GM18508 (cell line): ENCODE measurements at regions not wholly inside any gene's neighbourhood (a gene's known extent, or its start where the extent isn't known, plus 50 kb on each side); places are given as distances from the start of the nearest gene placed in this dataset.
"Not testable (repeated sequence)": the region's sequence is repeated elsewhere in the genome, so short reads cannot be mapped to it uniquely, and the experiment has no call there.

ENCODE experiments used
- ATAC-seq: cut with Tn5 transposase; IDR thresholded peaks from one replicate; pipeline ENCODE4 v1.9.1; 2021; ENCODE audit warnings: moderate number of reproducible peaks; ENCODE audit not compliant: insufficient read depth, unreplicated experiment

DNA sequence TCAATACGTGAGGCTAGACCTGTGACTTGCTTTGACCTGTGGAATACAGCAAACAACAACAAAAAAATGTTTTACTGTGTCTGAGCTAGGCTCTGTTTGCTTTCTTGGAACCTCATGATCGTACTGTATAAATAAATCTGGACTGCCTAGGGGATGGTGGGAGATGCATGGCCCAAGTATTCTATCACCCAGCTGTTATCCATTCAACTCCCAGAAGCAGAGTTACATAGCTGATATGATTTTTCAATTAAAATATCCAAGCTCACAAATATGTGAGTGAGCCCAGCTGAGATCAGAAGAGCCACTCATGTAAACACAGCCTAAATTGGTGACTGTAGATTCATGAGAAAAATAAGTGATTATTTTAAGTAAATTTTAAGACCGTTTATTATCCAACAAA is 154.1 kb upstream of the THUMPD2 start:
- ATAC-seq, result no peak

DNA sequence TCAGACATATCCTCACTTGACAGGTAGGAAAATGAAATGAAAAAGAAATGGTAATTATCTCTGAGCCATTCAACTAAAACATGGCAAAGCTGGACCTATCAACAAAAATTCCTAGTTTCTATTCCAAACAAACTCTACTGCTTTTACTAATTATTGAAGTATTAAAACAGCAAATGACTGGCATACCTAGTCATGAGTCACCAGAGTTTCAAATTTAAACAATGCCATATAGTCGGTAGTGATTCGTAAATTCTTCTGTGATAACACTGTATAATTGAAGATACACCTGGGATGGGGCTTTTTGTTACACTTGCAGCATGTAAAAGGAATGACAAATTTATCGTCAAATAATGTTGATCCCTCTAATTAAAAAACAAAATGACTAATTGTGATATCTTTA is 153.1 kb upstream of the THUMPD2 start:
- ATAC-seq, result no peak

DNA sequence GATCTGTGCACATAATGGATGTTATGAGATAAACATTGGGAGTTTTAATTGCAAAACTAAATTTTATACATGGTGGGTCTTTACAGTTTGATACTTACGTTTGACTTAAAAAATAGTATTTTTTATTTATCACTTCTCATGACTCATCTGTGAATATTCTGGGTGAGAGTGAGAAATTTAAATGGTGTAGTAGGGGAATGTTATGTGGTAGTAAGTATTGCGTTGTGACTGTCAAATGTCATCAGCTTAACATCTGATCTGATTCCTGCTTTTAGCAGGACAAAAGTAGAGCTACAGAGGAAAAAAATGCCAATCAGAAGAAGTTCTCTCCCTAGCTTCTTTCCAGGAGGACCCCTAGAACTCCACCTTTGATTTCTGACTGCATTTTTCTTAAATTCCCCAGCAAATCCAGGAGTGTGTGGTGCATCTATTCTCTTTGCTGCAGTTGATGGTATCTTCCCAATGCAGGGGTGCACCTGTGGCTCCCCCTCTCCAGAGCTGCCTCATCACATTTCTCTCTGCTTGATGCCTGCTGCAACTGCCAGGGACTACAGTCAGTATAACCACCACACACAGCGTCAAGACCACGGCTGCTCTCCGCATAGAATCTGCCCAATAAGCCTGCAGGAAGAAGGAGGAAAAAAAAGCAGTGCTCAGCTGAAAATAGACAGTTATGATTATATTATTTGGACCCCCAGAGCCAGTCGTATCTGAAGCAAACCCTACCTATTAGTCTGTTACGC is 151.3 kb upstream of the THUMPD2 start:
- ATAC-seq, result no peak

DNA sequence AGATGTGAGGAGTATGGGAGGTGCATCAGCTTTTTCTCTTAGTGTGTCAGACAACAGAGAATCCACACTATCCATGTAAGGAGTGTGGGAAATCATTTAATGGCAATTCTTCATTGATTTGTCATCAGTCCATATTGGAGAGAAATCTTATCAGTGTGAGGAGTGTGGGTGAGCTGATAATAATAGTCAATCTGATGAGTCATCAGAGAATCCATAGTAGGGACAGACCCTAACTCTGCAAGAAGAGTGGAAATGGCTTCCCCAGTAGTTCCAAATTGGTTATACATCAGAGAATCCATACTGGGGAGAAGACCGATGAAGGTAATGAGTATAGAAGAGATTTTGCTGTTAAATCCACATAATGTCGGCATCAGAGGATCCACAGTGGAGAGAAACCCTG is 150.5 kb upstream of the THUMPD2 start:
- no peak for ATAC-seq

DNA sequence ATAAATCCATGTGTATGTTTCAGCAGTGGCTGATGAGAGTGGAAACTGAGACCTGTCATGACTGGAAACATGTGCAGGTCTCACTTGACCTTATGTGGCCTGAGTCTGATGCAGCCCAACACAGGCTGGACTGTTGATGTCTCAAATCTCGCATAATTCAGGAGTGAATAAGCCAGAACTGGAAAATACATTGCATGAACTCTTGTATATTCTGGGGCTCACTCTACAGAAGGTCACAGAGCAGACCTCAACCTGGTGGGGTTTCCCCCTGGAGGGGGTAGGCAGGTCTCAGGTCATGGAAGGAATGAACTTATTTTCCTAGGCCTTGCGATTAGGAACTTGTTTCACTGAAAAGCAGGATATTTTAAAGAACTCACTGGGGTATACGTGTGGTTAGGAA is 146.3 kb upstream of the THUMPD2 start:
- ATAC-seq, result no peak

DNA sequence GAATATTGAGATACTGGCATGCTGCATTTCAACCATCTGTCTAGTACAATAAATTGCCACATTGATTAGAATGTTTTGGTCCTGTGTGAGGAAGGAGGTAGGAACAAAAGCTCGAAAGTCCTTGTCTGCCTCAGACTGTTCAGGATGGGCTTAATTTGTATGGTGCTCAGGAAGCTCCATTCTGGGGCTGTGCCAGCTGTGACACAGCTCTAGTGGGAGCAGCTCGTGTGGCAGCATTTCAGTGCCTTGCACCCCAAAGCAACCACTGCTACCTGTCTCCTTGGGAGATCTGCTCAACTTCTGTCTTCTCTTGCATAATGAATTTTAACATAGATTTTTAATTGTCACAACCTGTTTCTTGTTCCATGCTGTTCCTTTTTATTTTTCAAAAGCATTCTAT is 144.4 kb upstream of the THUMPD2 start:
- ATAC-seq, result no peak

DNA sequence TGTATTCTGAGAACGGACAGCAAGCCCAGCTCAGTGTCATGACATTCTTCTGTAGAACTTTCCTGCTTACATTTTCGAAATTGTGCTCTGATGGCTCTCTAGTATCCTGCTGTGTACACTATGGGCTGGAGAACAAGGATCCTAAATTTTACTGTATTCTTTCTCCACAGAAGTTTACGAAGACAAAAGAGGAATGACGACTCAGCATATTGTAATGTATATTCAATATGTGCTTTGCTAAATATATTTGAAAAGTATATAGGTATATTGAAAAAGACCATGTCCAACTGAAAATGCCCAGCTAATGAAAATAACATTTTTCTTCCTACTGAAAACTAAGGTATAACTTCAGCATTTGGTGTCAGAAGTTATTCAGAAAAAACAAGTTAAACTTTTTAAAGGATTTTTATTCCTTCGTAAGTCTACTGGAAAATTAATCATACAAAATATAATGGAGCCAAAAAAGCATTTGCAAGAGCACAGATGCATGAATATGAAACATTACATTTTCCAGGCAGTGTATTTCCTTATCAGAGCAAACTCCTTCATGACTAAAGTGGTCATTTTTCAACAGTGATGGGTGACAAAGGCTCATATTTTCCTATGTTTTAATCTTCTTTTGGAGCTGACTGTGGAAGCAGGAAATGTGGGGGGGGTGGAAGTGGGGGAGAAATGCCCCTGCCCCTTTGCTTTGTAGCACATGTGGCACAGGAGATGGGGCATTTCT is 143.8 kb upstream of the THUMPD2 start:
- no peak for ATAC-seq

DNA sequence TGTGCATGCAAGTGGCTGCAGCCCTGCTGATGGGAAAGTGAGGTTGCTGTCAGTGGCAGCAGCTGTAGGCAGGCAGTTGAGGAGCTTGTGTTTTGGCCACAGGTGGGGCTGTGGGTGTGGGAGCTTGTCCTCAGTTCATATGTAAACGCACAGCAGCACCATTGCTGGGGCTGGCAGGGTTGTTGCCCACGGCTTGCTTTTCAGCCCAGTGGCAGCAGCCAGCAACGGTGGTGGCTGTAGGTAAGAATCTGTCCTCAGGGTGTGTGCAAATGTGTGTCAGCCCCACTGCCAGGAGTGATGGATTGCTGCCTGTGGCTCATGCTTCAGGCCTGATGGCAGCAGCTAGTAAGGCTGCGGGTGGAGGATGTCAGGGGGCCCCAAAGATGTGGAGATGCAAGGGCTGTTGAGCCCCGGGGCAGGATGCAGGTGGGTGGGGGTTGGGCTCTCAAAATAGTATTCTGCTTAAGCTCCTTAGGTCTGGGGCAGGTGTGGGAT is 141.3 kb upstream of the THUMPD2 start:
- ATAC-seq, result no peak

DNA sequence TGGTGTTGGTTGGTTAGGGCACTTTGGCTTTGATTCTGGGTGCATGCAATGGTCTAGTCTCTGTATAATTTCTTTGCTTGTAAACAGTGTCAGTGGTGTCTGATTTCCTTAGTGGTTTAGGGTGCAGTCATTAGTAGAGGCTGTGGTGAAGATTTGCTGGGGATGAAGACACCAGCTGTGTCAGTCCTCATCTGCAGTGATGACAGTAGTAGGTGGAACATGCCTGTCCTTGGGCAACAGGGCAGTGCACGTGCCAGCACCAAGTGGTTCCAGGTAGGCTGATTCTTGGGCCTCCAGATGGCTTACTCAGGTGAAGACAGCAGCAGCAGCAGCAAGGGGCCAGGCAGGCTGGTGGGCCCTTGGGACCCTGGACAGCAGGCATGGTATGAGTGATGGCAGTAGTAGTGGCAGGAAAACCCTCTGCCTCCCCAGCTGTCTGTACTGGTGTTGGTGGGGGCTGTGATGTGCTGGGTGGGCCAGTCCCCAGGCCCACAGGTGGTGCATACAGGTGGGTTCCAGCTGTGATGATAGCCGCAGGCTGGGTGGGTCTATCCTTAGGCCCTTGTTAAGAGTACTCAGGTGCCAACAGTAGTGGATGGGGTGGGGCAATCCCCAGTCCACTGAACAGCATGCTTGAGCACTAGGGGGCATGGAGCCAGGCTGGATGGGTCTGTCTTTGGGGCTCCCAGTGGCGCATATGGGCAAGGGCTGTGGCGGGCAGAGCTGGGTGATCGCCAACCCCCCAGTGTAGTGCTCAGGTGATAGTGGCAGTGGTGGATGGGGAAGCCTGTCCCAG is 140.7 kb upstream of the THUMPD2 start:
- ATAC-seq, result no peak

DNA sequence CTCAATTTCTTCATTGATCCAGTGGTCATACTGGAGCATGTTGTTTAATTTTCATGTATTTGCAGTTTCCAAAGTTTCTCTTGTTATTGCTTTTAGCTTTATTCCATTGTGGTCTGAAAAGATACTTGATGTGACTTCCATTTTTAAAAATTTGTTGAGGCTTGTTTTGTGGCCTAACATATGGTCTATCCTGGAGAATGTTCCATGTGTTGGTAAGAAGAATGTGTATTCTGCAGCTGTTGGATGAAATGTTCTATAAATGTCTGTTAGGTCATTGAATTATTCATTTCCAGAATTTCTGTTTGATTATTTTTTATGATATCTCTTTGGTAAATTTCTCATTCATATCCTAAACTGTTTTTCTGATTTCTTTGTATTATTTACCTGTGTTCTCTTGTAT is 139.8 kb upstream of the THUMPD2 start:
- no peak for ATAC-seq

DNA sequence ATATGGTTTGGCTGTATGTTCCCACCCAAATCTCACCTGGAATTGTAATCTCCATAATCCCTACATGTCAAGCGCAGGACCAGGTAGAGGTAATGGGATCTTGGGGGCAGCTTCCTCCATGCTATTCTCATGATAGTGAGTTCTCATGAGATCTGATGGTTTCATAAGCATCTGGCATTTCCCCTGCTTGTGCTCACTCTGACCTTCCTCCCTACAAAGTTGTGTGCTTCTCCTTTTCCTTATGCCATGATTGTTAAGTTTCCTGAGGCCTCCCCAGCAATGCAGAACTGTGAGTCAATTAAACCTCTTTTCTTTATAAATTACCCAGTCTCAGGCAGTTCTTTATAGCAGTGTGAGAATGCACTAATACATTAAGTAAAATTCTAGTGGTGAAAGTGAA is 138.3 kb upstream of the THUMPD2 start:
- ATAC-seq, result not testable (repeated sequence)

DNA sequence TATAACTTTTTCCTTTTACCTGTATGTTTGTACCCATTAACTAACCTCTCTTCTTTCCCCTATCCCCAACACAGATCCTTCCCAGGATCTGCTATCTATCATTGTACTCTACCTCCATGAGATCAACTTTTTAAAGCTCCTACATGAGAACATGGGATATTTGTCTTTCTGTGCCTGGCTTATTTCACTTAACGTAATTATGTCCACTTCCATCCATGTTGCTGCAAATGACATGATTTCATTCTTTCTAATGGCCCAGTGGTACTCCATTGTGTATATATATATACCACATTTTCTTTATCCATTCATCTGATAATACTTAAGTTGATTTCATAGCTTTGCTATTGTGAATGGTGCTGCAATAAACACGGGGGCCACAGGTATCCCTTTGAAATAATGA is 135.9 kb upstream of the THUMPD2 start:
- ATAC-seq, result no peak

DNA sequence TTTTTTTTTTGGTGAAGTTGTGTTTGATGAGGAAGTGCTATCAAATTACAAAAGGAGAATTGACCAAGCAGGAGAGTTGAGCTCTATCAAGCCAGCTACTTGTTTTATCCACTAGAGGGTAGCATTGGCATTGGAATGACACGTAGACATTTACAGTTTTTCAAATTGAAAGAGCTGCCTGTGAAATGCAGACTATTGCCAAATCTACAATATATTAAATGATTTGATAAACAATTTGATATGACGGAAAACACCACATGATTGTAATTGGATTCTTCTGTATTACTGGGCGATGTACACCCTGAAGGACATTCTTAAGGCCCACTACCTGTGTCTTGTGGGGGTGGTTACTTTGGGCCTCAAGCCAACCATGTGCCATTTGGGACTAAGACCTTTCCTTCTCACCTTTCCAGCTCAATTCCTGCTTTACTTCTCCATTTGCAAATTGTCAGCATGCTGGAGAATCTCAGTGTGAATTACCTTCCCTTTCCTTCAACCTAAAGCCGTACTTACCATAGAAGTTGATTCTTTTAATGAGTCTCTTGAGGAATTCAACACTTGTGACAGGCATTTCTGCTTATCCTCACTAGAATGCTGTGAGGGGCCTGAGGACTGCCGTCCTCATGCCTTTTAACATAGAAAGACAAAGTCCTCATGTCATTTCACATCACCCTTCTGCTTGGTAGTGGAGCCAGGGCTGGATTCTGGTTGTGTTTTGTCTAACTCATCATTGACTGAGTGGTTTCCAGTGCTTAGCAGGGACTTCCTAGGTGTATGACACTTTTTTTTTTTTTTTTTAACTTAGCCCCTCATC is 134.8 kb upstream of the THUMPD2 start:
- ATAC-seq, result peak; percentile 86

DNA sequence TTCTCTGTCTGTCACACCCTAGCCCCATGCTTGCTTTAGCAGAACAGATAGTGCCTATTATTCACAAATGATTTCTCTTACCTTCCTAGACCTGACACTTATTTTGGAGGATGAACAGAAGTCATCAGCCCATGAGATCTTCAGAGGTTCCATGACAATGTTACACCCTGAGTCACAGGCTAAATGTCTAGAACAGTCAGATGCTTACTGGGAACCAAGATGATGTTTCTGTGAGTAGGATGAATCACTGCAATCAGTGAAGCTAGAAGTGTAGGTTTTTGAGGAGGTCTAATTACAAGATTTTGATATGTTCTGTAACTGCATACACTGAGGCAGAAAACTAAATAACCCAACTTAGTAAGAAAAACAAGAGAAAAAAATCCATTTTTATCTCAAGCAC is 123.0 kb upstream of the THUMPD2 start:
- ATAC-seq, result no peak

DNA sequence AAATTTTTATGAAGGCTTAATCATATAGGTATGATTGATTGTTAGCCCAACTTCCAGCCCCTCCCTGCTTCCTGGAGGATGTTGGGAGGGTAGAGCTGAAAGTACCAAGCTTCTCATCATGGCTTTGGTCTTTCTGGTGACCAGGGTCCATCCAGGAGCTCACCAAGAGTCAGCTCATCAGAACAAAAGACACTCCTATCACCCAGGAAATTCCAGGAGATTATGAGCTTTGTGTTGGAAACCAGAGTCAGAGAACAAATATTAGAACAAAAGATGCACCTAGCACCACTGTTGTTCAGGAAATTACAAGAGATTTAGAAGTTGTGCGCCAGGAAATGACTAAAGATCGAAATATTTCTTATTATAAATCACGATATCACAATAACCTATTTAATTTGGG is 119.9 kb upstream of the THUMPD2 start:
- no peak for ATAC-seq

DNA sequence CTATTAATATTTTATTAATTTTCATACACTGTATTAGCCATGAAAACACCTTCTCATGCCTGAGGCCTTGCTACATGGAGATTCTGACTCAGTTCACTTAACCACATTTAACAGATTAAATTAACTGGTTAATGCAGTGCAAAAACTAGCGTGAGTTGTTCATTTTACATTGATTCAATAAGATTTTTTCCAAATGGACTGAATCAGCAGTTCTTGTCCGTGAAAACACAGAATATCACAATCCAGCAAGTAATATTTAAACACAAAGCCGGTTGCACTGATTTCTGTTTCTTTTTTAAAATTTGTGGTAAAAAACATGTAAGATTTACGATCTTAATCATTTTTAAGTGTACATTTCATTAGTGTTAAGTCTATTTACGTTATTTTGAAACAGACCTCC is 118.2 kb upstream of the THUMPD2 start:
- no peak for ATAC-seq

DNA sequence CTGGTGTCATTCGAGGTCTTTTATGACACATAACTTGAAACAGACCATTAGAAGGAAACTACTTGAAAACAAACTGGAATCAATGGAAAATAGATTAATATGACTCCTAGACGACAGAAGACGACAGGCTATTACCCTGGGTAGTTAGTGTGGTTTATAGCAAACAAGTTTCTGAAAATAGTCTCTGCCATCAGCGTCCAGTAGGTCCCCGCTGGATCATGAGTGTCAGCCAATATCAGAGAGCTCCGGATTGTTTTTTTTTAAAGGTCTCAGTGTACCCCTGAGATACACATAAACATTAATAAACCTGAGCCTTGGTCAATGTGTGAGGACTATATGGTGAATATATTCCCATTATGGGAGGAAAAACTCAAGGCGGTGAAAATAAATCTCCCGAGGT is 115.0 kb upstream of the THUMPD2 start:
- no peak for ATAC-seq

DNA sequence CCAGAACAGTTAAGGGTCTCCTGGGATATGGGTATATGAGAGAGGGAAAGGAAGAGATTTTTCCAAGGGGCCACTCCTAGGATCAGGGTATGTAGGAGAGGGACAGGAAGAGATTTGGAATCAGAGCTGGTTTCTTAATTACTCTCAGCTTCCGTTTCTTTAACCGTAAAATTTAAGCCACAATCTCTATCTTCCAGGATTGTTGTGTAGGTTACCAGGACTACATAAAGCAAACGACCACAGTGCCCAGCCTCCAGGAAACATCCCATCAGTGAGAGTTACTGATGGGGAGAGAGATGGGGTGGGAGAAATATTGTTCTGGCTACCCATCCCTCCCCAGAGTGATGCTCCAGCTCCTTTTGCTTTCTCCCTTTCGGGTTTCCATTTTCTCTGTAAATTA is 114.6 kb upstream of the THUMPD2 start:
- ATAC-seq, result no peak

DNA sequence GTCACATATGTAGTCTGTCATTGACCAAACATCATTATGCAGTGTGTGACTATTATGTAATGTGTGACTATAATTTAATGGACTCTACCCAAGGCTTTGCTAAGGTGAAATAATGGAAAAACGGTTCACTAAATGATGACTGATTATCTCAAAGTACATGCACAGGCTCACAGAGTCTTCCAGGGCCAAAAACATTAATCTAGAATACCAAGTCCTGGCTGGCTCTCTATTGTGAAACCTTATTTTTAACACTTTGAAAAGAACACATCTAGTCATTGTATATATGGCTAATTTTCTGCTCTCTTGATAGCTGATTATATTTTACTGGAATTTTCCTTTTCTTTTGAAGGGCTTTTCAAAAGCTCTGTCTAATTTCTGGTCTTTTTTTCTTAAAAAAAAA is 102.9 kb upstream of the THUMPD2 start:
- no peak for ATAC-seq

DNA sequence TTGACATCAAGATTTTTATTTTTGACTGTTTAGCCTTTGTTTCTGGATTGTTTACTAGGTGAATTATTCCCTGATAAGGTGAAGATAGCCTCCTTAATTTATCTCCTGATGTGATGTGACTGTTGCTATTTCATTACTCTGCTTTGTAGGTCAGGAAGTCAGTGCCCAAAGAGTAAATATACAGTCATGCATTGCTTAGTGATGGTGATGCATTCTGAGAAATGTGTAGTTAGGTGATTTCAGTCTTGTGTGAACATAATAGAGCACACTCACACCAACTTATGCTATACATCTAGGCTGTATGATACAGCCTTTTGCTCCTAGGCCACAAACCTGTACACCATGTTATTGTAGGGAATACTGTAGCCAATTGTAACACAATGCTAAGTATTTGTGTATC is 102.4 kb upstream of the THUMPD2 start:
- ATAC-seq, result no peak
